GM18511 (cell line): ENCODE measurements at regions not wholly inside any gene's neighbourhood (a gene's known extent, or its start where the extent isn't known, plus 50 kb on each side); places are given as distances from the start of the nearest gene placed in this dataset.

Experiments used
- ATAC-seq: cut with Tn5 transposase; IDR thresholded peaks from one replicate; pipeline ENCODE4 v1.9.1; 2021; ENCODE audit warnings: mild to moderate bottlenecking, moderate library complexity; ENCODE audit not compliant: unreplicated experiment

- no peak for ATAC-seq
These were observed 460.6 kb downstream of the KCNJ2 start for GRCh38 chr17:70629902-70630301.

- ATAC-seq: no peak
These were observed 467.3 kb downstream of the KCNJ2 start for GRCh38 chr17:70636517-70637133.

GRCh38 chr17:70642059-70642458 is 472.7 kb downstream of the KCNJ2 start:
- no peak for ATAC-seq

GRCh38 chr17:70644096-70644495 is 474.8 kb downstream of the KCNJ2 start:
- no peak for ATAC-seq

GRCh38 chr17:70646673-70647072 is 477.3 kb downstream of the KCNJ2 start:
- no peak for ATAC-seq

- ATAC-seq: no peak
These were observed 478.8 kb downstream of the KCNJ2 start for GRCh38 chr17:70648166-70648565.

GRCh38 chr17:70653850-70654249 is 484.5 kb downstream of the KCNJ2 start:
- no peak for ATAC-seq

- ATAC-seq: no peak
These were observed 485.4 kb downstream of the KCNJ2 start for GRCh38 chr17:70654706-70655105.

GRCh38 chr17:70655176-70655958 is 486.0 kb downstream of the KCNJ2 start:
- ATAC-seq: no peak

GRCh38 chr17:70658317-70658716 is 489.0 kb downstream of the KCNJ2 start:
- no peak for ATAC-seq

GRCh38 chr17:70658840-70659239 is 489.5 kb downstream of the KCNJ2 start:
- no peak for ATAC-seq

- no peak for ATAC-seq
These were observed 492.2 kb downstream of the KCNJ2 start for GRCh38 chr17:70661342-70662222.

- ATAC-seq: no peak
These were observed 499.1 kb downstream of the KCNJ2 start for GRCh38 chr17:70668276-70668937.

- ATAC-seq: no peak
These were observed 499.8 kb downstream of the KCNJ2 start for GRCh38 chr17:70668938-70669778.

- no peak for ATAC-seq
These were observed 504.7 kb downstream of the KCNJ2 start for GRCh38 chr17:70674061-70674460.

- no peak for ATAC-seq
These were observed 505.8 kb downstream of the KCNJ2 start for GRCh38 chr17:70675070-70675590.

GRCh38 chr17:70677783-70678647 is 508.7 kb downstream of the KCNJ2 start:
- ATAC-seq: no peak

GRCh38 chr17:70678889-70679288 is 509.6 kb downstream of the KCNJ2 start:
- ATAC-seq: no peak

- no peak for ATAC-seq
These were observed 514.6 kb downstream of the KCNJ2 start for GRCh38 chr17:70683936-70684335.
